A673 (cell line): ENCODE measurements at regions not wholly inside any gene's neighbourhood (a gene's known extent, or its start where the extent isn't known, plus 50 kb on each side); places are given as distances from the start of the nearest gene placed in this dataset.

Experiments used
- BruUV-seq: library from RNA; stranded (reverse); fragments of 400-500 nt; replicated peaks from 2 replicates; lab custom pipeline; 2021; lab: Mats Ljungman, UMichigan
- CTCF ChIA-PET: fragments of 300-600 bp; sonication (Branson Sonifier 250); formaldehyde crosslinking; loops from one replicate; lab custom pipeline; 2022; ENCODE audit warnings: antibody characterized with exemption; lab: Charles Lee
- POLR2A ChIA-PET: fragments of 300-600 bp; sonication (Branson Sonifier 250); formaldehyde crosslinking; loops from one replicate; lab custom pipeline; 2022; ENCODE audit warnings: antibody characterized with exemption; ENCODE audit not compliant: low non-redundant PET; lab: Charles Lee
- DNase-seq: peaks from one replicate; pipeline ENCODE4 v3.0.0-alpha.2; 2015; ENCODE audit warnings: low spot score
- H3K27ac ChIP-seq: fragments of 200-600 bp; sonication (generic); 2 replicates; pipeline ENCODE4 v1.5.1; 2016; ENCODE audit warnings: mixed run types, low read depth, mild to moderate bottlenecking, mixed read lengths, antibody characterized with exemption, low read length; ENCODE audit not compliant: poor library complexity, severe bottlenecking
- H3K27me3 ChIP-seq: fragments of 200-600 bp; sonication (generic); replicated peaks from 2 replicates; pipeline ENCODE4 v1.6.1; 2017; ENCODE audit warnings: mixed run types, low read depth, mild to moderate bottlenecking, mixed read lengths, antibody characterized with exemption, low read length; ENCODE audit not compliant: insufficient read depth, poor library complexity
- H3K36me3 ChIP-seq: fragments of 200-600 bp; sonication (generic); 2 replicates; pipeline ENCODE4 v1.6.1; 2016; ENCODE audit warnings: mixed run types, mild to moderate bottlenecking, mixed read lengths, antibody characterized with exemption, low read length; ENCODE audit not compliant: insufficient read depth, poor library complexity, severe bottlenecking
- H3K4me1 ChIP-seq: fragments of 200-600 bp; sonication (generic); 2 replicates; pipeline ENCODE4 v1.6.1; 2017; ENCODE audit warnings: mixed run types, mild to moderate bottlenecking, mixed read lengths, antibody characterized with exemption, low read length; ENCODE audit not compliant: insufficient read depth, poor library complexity, severe bottlenecking
- H3K4me3 ChIP-seq: fragments of 200-600 bp; sonication (generic); 2 replicates; pipeline ENCODE4 v1.5.1; 2016; ENCODE audit warnings: low read depth, mixed run types, mild to moderate bottlenecking, mixed read lengths, low read length; ENCODE audit not compliant: poor library complexity, severe bottlenecking
- H3K9me3 ChIP-seq: fragments of 200-600 bp; sonication (generic); 2 replicates; pipeline ENCODE4 v1.6.1; 2016; ENCODE audit warnings: mixed run types, low read depth, mild to moderate bottlenecking, mixed read lengths, antibody characterized with exemption, low read length; ENCODE audit not compliant: poor library complexity, severe bottlenecking
- EZH2 ChIP-seq: fragments of 200-600 bp; sonication (generic); IDR thresholded peaks from 2 replicates; pipeline ENCODE4 v1.6.1; 2017; ENCODE audit warnings: borderline replicate concordance, low read depth, mild to moderate bottlenecking, mixed read lengths, antibody characterized with exemption, low read length; ENCODE audit not compliant: poor library complexity, severe bottlenecking
- intact Hi-C: fragments of 100-400 bp; cut with micrococcal nuclease; formaldehyde crosslinking; loops from one replicate; pipeline ENCODE4 v1.10.0; 2022; ENCODE audit not compliant: unreplicated experiment
- TF ChIP-seq, protein P1 (sequence below): fragments of 300-800, 200-600 bp; sonication (generic); conservative IDR thresholded peaks from 2 replicates; pipeline ENCODE4 v1.5.1; 2017; ENCODE audit warnings: low read depth, mild to moderate bottlenecking, antibody characterized with exemption, low read length, moderate library complexity, mixed read lengths

DNA sequence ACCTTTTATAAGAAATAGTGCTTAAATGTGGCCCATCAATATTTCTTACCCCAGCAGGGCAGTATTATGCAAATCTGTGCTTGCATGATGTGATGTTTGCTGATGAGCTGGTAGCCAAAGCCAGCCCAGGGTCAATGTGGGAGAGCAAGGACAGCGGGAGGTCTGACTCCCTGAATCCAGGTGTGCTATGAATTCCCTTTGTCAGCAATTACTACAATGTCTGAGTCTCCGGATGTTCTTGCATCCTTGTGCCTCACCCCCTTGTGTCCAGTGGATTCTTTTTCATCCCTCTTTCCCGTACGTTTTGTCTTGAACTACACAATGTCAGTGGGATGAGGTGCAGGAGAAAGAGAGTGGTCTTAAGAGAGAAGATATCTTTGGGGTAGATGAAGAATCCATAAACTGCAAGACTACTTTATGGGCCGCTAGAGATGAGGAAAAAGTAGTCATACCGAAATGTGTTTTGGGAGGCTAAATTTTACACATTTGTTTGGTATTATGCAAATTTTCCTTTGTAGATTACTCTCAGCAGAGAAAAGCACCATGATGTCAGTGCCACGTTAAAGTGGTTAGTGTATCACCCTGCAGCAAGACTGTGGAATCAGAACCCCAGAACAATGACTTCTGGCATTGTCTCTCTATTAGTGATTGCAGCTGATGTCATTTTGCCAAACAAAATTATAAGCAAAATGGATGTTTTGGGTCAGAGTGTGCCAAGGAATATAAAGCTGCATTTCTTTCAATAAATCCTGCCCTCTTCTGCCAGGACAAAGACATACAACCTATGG, 53.5 kb upstream of the TSHZ3 start:
- CTCF ChIA-PET: no interaction called here
- Histone ChIP-seq H3K9me3 (no peaks in the 10 kb centered on the region), H3K4me1 (no peaks in the 10 kb centered on the region), H3K4me3 (no peak overlapping the region), H3K27me3 (no peaks in the 10 kb centered on the region), H3K27ac (no peak overlapping the region), H3K36me3 (no peaks in the 10 kb centered on the region)
- BruUV-seq: no TSS peak
- no peak for DNase-seq
- intact Hi-C loops: no loop called here
- POLR2A ChIA-PET: no interaction called here
- TF ChIP-seq, protein P1, sequence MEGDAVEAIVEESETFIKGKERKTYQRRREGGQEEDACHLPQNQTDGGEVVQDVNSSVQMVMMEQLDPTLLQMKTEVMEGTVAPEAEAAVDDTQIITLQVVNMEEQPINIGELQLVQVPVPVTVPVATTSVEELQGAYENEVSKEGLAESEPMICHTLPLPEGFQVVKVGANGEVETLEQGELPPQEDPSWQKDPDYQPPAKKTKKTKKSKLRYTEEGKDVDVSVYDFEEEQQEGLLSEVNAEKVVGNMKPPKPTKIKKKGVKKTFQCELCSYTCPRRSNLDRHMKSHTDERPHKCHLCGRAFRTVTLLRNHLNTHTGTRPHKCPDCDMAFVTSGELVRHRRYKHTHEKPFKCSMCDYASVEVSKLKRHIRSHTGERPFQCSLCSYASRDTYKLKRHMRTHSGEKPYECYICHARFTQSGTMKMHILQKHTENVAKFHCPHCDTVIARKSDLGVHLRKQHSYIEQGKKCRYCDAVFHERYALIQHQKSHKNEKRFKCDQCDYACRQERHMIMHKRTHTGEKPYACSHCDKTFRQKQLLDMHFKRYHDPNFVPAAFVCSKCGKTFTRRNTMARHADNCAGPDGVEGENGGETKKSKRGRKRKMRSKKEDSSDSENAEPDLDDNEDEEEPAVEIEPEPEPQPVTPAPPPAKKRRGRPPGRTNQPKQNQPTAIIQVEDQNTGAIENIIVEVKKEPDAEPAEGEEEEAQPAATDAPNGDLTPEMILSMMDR: no peak
- no peak for TF ChIP-seq EZH2

- Histone ChIP-seq H3K36me3 (no peaks in the 10 kb centered on the region), H3K4me1 (peaks cover 14% of the 10 kb centered on the region), H3K27ac (no peak overlapping the region), H3K9me3 (no peaks in the 10 kb centered on the region), H3K4me3 (no peak overlapping the region), H3K27me3 (no peaks in the 10 kb centered on the region)
- TF ChIP-seq, protein P1: no peak
- no peak for TF ChIP-seq EZH2
- CTCF ChIA-PET: no interaction called here
- POLR2A ChIA-PET: no interaction called here
- no peak for DNase-seq
- intact Hi-C loops: no loop called here
- no TSS peak for BruUV-seq
Measured at GRCh38 chr19:31406106-31406505, 56.9 kb upstream of the TSHZ3 start.

DNA sequence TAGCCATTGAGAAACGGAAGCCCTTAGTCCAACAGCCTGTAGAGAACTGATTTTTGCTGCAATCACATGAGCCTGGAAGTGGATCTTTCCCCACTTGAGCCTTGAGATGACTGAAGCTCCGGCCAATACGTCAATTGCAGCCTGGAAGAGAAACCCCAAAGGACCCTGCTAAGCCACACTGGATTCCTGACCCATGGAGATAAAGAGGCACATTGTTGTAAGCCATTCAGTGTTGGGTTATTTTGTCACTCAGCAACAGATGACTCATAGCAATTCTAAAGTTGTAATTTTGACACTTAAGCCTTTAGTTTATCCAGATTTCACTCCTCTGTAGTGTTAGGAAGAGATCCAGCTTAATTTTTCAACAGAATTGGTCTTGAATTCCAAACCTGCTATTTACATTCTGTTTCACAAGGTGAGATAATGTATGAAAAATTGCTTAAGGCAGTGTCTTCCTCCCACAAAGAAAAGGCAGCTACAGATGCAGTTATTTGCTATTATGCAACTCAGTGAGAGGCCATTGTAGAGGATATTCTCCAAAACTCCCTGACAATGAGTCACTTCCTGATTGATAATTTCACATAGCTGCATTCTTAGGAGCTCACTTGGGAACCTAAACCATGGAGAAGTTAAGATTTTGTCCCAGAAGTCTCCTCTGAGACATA, 59.4 kb upstream of the TSHZ3 start:
- DNase-seq: peak; percentile 93
- no peaks in the 10 kb centered on the region for H3K27me3 ChIP-seq
- intact Hi-C loops: no loop called here
- no peak overlapping the region for H3K4me3 ChIP-seq
- H3K9me3 ChIP-seq: no peaks in the 10 kb centered on the region
- no peak for TF ChIP-seq EZH2
- TF ChIP-seq, protein P1: no peak
- POLR2A ChIA-PET: interaction anchor here (0.7 kb wide), 2 partner anchors 282 to 931 kb away, joined by 3 read pairs; no protein-coding TSS in a partner anchor
- H3K27ac ChIP-seq: peak overlapping the region; percentile 56
- no peaks in the 10 kb centered on the region for H3K36me3 ChIP-seq
- CTCF ChIA-PET: interaction anchor here (0.7 kb wide), 1 partner anchor 70 kb away, joined by 5 read pairs; no protein-coding TSS in a partner anchor
- H3K4me1 ChIP-seq: peaks cover 14% of the 10 kb centered on the region
- BruUV-seq: no TSS peak
